HL-60 (cell line): ENCODE measurements at regions not wholly inside any gene's neighbourhood (a gene's known extent, or its start where the extent isn't known, plus 50 kb on each side); places are given as distances from the start of the nearest gene placed in this dataset.

Experiments used
- DNase-seq, 2 experiments: peaks; one replicate each; pipeline ENCODE4 v3.0.0-alpha.2; 2010 to 2020; ENCODE audit warnings: low read depth in 1 of 2, low spot score in 1 of 2
- H3K27ac ChIP-seq: fragments of 250-450 bp; sonication (Bioruptor Pico); replicated peaks from 2 replicates; pipeline ENCODE4 v1.5.1; 2020; ENCODE audit warnings: mild to moderate bottlenecking, moderate library complexity
- H3K27me3 ChIP-seq: fragments of 250-450 bp; sonication (Bioruptor Pico); 2 replicates; pipeline ENCODE4 v1.5.1; 2021; ENCODE audit warnings: mild to moderate bottlenecking, moderate library complexity; ENCODE audit not compliant: insufficient read depth, poor library complexity, severe bottlenecking
- H3K4me3 ChIP-seq: replicated peaks from 2 replicates; pipeline ENCODE4 v1.5.1; 2011; ENCODE audit warnings: mild to moderate bottlenecking, control low read depth, low read length; ENCODE audit not compliant: insufficient read depth
- CTCF ChIP-seq: IDR thresholded peaks from one replicate; pipeline ENCODE4 v1.5.1; 2011; ENCODE audit warnings: low read length, control low read depth, inconsistent platforms; ENCODE audit not compliant: insufficient read depth
- GABPA ChIP-seq: IDR thresholded peaks from 2 replicates; pipeline ENCODE4 v1.6.1; 2012; ENCODE audit warnings: low read depth
- POLR2AphosphoS5 ChIP-seq: IDR thresholded peaks from 2 replicates; pipeline ENCODE4 v1.6.1; 2012; ENCODE audit warnings: low read depth
- REST ChIP-seq: IDR thresholded peaks from 2 replicates; pipeline ENCODE4 v1.6.1; 2012; ENCODE audit warnings: low read depth; ENCODE audit not compliant: insufficient replicate concordance
- SPI1 ChIP-seq: IDR thresholded peaks from 2 replicates; pipeline ENCODE4 v1.6.1; 2012; ENCODE audit warnings: low read depth, mild to moderate bottlenecking, borderline replicate concordance

GRCh38 chr1:178025613-178026356 is 55.9 kb upstream of the SEC16B start:
- no peak overlapping the region for H3K4me3 ChIP-seq
- DNase-seq: no peak
- TF ChIP-seq CTCF: no peak
- TF ChIP-seq SPI1: peak; percentile 59; the same call in 1 of the 2 replicates
- H3K27me3 ChIP-seq: no peaks in the 10 kb centered on the region
- H3K27ac ChIP-seq: no peak overlapping the region

GRCh38 chr1:178028841-178029481 is 59.1 kb upstream of the SEC16B start:
- no peak overlapping the region for H3K4me3 ChIP-seq
- H3K27ac ChIP-seq: no peak overlapping the region
- TF ChIP-seq GABPA: no peak
- no peak for TF ChIP-seq REST
- TF ChIP-seq POLR2AphosphoS5: no peak
- TF ChIP-seq SPI1: no peak
- no peak for TF ChIP-seq CTCF
- H3K27me3 ChIP-seq: no peaks in the 10 kb centered on the region
- DNase-seq: no peak

- TF ChIP-seq GABPA (no peak), POLR2AphosphoS5 (no peak), CTCF (no peak)
- H3K27ac ChIP-seq: no peak overlapping the region
- no peaks in the 10 kb centered on the region for H3K27me3 ChIP-seq
- no peak overlapping the region for H3K4me3 ChIP-seq
- no peak for DNase-seq
These were observed 60.6 kb upstream of the SEC16B start for GRCh38 chr1:178030467-178030866.

GRCh38 chr1:178031856-178032320 is 62.0 kb upstream of the RASAL2 start:
- TF ChIP-seq CTCF: peak; percentile 80
- no peak for TF ChIP-seq POLR2AphosphoS5
- Histone ChIP-seq H3K27ac (no peak overlapping the region), H3K4me3 (no peak overlapping the region), H3K27me3 (no peaks in the 10 kb centered on the region)
- DNase-seq: peak; percentile 53 to 70
